Stimulated activated naive CD8-positive, alpha-beta T cell treated with anti-CD3 and anti-CD28 coated beads, Interleukin-15, Interleukin-2, amounts not matched to agents 100 U/mL and 50 U/mL, for 24 hours (primary cell): ENCODE measurements at regions not wholly inside any gene's neighbourhood (a gene's known extent, or its start where the extent isn't known, plus 50 kb on each side); places are given as distances from the start of the nearest gene placed in this dataset.
A peak's percentile ranks its signal among the peaks of the same experiment; 100 is the strongest.

Experiments used
- ATAC-seq: fragments of 150-1000 bp; cut with Tn5 transposase; one replicate; pipeline ENCODE4 v1.10.0; 2021
- DNase-seq: peaks from one replicate; pipeline ENCODE4 v3.0.0; 2021

- ATAC-seq (no peak), DNase-seq (no peak)
These were observed 400.9 kb downstream of the PRDM2 start for GRCh38 chr1:14100919-14101318.

GRCh38 chr1:14102180-14102579 is 402.2 kb downstream of the PRDM2 start:
- no peak for ATAC-seq
- no peak for DNase-seq

- ATAC-seq, result no peak
- no peak for DNase-seq
These were observed 404.0 kb downstream of the PRDM2 start for GRCh38 chr1:14103878-14104430.

- ATAC-seq, result no peak
These were observed 406.1 kb downstream of the PRDM2 start for GRCh38 chr1:14106126-14106525.

GRCh38 chr1:14106679-14107313 is 406.8 kb downstream of the PRDM2 start:
- ATAC-seq (no peak), DNase-seq (no peak)

More at GRCh38 chr1:14106126-14106525, 406.1 kb downstream of the PRDM2 start:
- DNase-seq, result no peak

GRCh38 chr1:14108356-14109275 is 408.6 kb downstream of the PRDM2 start:
- no peak for DNase-seq
- no peak for ATAC-seq

GRCh38 chr1:14109276-14109635 is 409.3 kb downstream of the PRDM2 start:
- DNase-seq (no peak), ATAC-seq (no peak)

GRCh38 chr1:14110040-14110439 is 410.1 kb downstream of the PRDM2 start:
- ATAC-seq (no peak), DNase-seq (no peak)

GRCh38 chr1:14111121-14111520 is 411.1 kb downstream of the PRDM2 start:
- no peak for ATAC-seq
- no peak for DNase-seq

- DNase-seq (no peak), ATAC-seq (no peak)
These were observed 412.6 kb downstream of the PRDM2 start for GRCh38 chr1:14112613-14113012.

GRCh38 chr1:14113271-14113670 is 413.3 kb downstream of the PRDM2 start:
- DNase-seq, result no peak
- ATAC-seq, result no peak

GRCh38 chr1:14113841-14114567 is 414.0 kb downstream of the PRDM2 start:
- ATAC-seq (no peak), DNase-seq (peak; percentile 3)

GRCh38 chr1:14115976-14116375 is 416.0 kb downstream of the PRDM2 start:
- no peak for DNase-seq
- no peak for ATAC-seq

- DNase-seq, result no peak
- no peak for ATAC-seq
These were observed 417.7 kb downstream of the PRDM2 start for GRCh38 chr1:14117700-14118099.

GRCh38 chr1:14118691-14119485 is 418.9 kb downstream of the PRDM2 start:
- DNase-seq (no peak), ATAC-seq (no peak)

- ATAC-seq (no peak), DNase-seq (no peak)
These were observed 420.9 kb downstream of the PRDM2 start for GRCh38 chr1:14120895-14121294.

- DNase-seq (no peak), ATAC-seq (no peak)
These were observed 428.1 kb downstream of the PRDM2 start for GRCh38 chr1:14128096-14128495.

GRCh38 chr1:14129009-14129408 is 429.0 kb downstream of the PRDM2 start:
- DNase-seq (no peak), ATAC-seq (no peak)

- DNase-seq (no peak), ATAC-seq (no peak)
These were observed 435.1 kb downstream of the PRDM2 start for GRCh38 chr1:14135070-14135469.

- ATAC-seq (no peak), DNase-seq (no peak)
These were observed 436.3 kb downstream of the PRDM2 start for GRCh38 chr1:14136152-14136763.

GRCh38 chr1:14136881-14137280 is 436.9 kb downstream of the PRDM2 start:
- ATAC-seq (no peak), DNase-seq (no peak)
